HEK293 (cell line): ENCODE measurements at regions not wholly inside any gene's neighbourhood (a gene's known extent, or its start where the extent isn't known, plus 50 kb on each side); places are given as distances from the start of the nearest gene placed in this dataset.
A peak's percentile ranks its signal among the peaks of the same experiment; 100 is the strongest.

Experiments
- CTCF ChIA-PET: fragments of 350-600 bp; formaldehyde crosslinking; extraction: SDS; loops from one replicate; lab custom pipeline; 2021; ENCODE audit warnings: antibody characterized with exemption; lab: Yijun Ruan, JAX
- POLR2A ChIA-PET: fragments of 300-600 bp; formaldehyde crosslinking; extraction: SDS; loops from one replicate; lab custom pipeline; 2020; ENCODE audit warnings: antibody characterized with exemption, inconsistent platforms; lab: Yijun Ruan, JAX
- H3K27ac ChIP-seq: fragments of 200-500 bp; sonication (Bioruptor generic); 2 replicates; pipeline ENCODE4 v1.5.1; 2014; ENCODE audit warnings: low read depth, low read length, control low read depth, inconsistent platforms; ENCODE audit errors: extremely low read depth
- H3K36me3 ChIP-seq, 2 experiments: fragments of 200-500 bp in 1 of 2; sonication (Bioruptor generic) in 1 of 2; 1 replicate in 1 of 2; 2 replicates in 1 of 2; pipeline ENCODE4 v1.5.1; 2014 to 2017; ENCODE audit warnings: inconsistent platforms in 2 of 2, low read length in 2 of 2; ENCODE audit not compliant: control insufficient read depth in 2 of 2, insufficient read depth in 1 of 2
- H3K4me1 ChIP-seq: fragments of 200-500 bp; sonication (Bioruptor generic); 2 replicates; pipeline ENCODE4 v1.5.1; 2014; ENCODE audit warnings: mild to moderate bottlenecking, low read length, inconsistent platforms; ENCODE audit not compliant: control insufficient read depth, insufficient read depth
- H3K4me3 ChIP-seq: 2 replicates; pipeline ENCODE4 v1.5.1; 2011; ENCODE audit warnings: low read depth, mild to moderate bottlenecking, control low read depth, low read length, moderate library complexity
- H3K9me3 ChIP-seq: fragments of 200-500 bp; sonication (Bioruptor generic); 2 replicates; pipeline ENCODE4 v1.5.1; 2014; ENCODE audit warnings: low read depth, low read length, inconsistent platforms; ENCODE audit not compliant: control insufficient read depth, insufficient read depth
- BCL6B ChIP-seq: fragments of 450-650 bp; formaldehyde crosslinking; IDR thresholded peaks from 2 replicates; pipeline ENCODE4 v1.5.1; 2017; ENCODE audit warnings: missing biosample characterization, missing genetic modification characterization
- EGR2 ChIP-seq: fragments of 450-650 bp; formaldehyde crosslinking; IDR thresholded peaks from 2 replicates; pipeline ENCODE4 v1.5.1; 2016; ENCODE audit warnings: low read depth, missing biosample characterization, missing genetic modification characterization
- GLI4 ChIP-seq: fragments of 450-650 bp; formaldehyde crosslinking; IDR thresholded peaks from 2 replicates; pipeline ENCODE4 v1.5.1; 2016; ENCODE audit warnings: missing biosample characterization, missing genetic modification characterization
- GLIS2 ChIP-seq: fragments of 450-650 bp; formaldehyde crosslinking; IDR thresholded peaks from 2 replicates; pipeline ENCODE4 v1.5.1; 2016; ENCODE audit warnings: missing biosample characterization, missing genetic modification characterization
- HOXD13 ChIP-seq: sonication (generic); formaldehyde crosslinking; IDR thresholded peaks from 2 replicates; pipeline ENCODE4 v1.8.0; 2022; ENCODE audit warnings: missing genetic modification reagents, borderline replicate concordance
- KLF9 ChIP-seq: fragments of 450-650 bp; formaldehyde crosslinking; IDR thresholded peaks from 2 replicates; pipeline ENCODE4 v1.5.1; 2016; ENCODE audit warnings: missing biosample characterization, missing genetic modification characterization, low read depth
- SP3 ChIP-seq: fragments of 450-650 bp; formaldehyde crosslinking; IDR thresholded peaks from 2 replicates; pipeline ENCODE4 v1.5.1; 2016; ENCODE audit warnings: missing biosample characterization, missing genetic modification characterization
- ZBTB20 ChIP-seq: fragments of 450-650 bp; formaldehyde crosslinking; IDR thresholded peaks from 2 replicates; pipeline ENCODE4 v1.5.1; 2016; ENCODE audit warnings: missing biosample characterization, missing genetic modification characterization
- ZFP37 ChIP-seq: fragments of 450-650 bp; formaldehyde crosslinking; IDR thresholded peaks from 2 replicates; pipeline ENCODE4 v1.5.1; 2016; ENCODE audit warnings: missing biosample characterization, missing genetic modification characterization
- ZFP41 ChIP-seq: fragments of 450-650 bp; formaldehyde crosslinking; IDR thresholded peaks from 2 replicates; pipeline ENCODE4 v1.5.1; 2016; ENCODE audit warnings: missing biosample characterization, missing genetic modification characterization, borderline replicate concordance
- ZNF10 ChIP-seq: fragments of 450-650 bp; formaldehyde crosslinking; IDR thresholded peaks from 2 replicates; pipeline ENCODE4 v1.5.1; 2017; ENCODE audit warnings: missing biosample characterization, missing genetic modification characterization
- ZNF112 ChIP-seq: fragments of 450-650 bp; formaldehyde crosslinking; IDR thresholded peaks from 2 replicates; pipeline ENCODE4 v1.5.0; 2017; ENCODE audit warnings: missing biosample characterization, missing genetic modification characterization
- ZNF214 ChIP-seq: fragments of 450-650 bp; formaldehyde crosslinking; IDR thresholded peaks from 2 replicates; pipeline ENCODE4 v1.5.1; 2017; ENCODE audit warnings: missing biosample characterization, mild to moderate bottlenecking, missing genetic modification characterization, borderline replicate concordance
- ZNF239 ChIP-seq: fragments of 450-650 bp; formaldehyde crosslinking; IDR thresholded peaks from 2 replicates; pipeline ENCODE4 v1.5.1; 2016; ENCODE audit warnings: missing biosample characterization, missing genetic modification characterization
- ZNF366 ChIP-seq: fragments of 450-650 bp; formaldehyde crosslinking; conservative IDR thresholded peaks from 2 replicates; pipeline ENCODE4 v1.5.1; 2016; ENCODE audit warnings: missing biosample characterization, missing genetic modification characterization
- ZNF423 ChIP-seq: fragments of 450-650 bp; formaldehyde crosslinking; IDR thresholded peaks from 2 replicates; pipeline ENCODE4 v1.5.1; 2016; ENCODE audit warnings: missing biosample characterization, missing genetic modification characterization
- ZNF426 ChIP-seq: fragments of 450-650 bp; formaldehyde crosslinking; IDR thresholded peaks from 2 replicates; pipeline ENCODE4 v1.5.1; 2017; ENCODE audit warnings: missing biosample characterization, missing genetic modification characterization, mild to moderate bottlenecking, inconsistent platforms, moderate library complexity
- ZNF510 ChIP-seq: fragments of 450-650 bp; formaldehyde crosslinking; IDR thresholded peaks from 2 replicates; pipeline ENCODE4 v1.5.1; 2018; ENCODE audit warnings: mild to moderate bottlenecking, missing genetic modification characterization, missing biosample characterization; ENCODE audit not compliant: insufficient replicate concordance
- ZNF521 ChIP-seq: fragments of 450-650 bp; formaldehyde crosslinking; IDR thresholded peaks from 2 replicates; pipeline ENCODE4 v1.5.1; 2017; ENCODE audit warnings: missing biosample characterization, mild to moderate bottlenecking, missing genetic modification characterization
- ZNF560 ChIP-seq: fragments of 450-650 bp; formaldehyde crosslinking; IDR thresholded peaks from 2 replicates; pipeline ENCODE4 v1.5.1; 2017; ENCODE audit warnings: missing biosample characterization, missing genetic modification characterization, borderline replicate concordance
- ZNF623 ChIP-seq: fragments of 450-650 bp; formaldehyde crosslinking; IDR thresholded peaks from 2 replicates; pipeline ENCODE4 v1.5.1; 2016; ENCODE audit warnings: missing biosample characterization, missing genetic modification characterization
- ZNF664 ChIP-seq: fragments of 450-650 bp; formaldehyde crosslinking; IDR thresholded peaks from 2 replicates; pipeline ENCODE4 v1.5.1; 2016; ENCODE audit warnings: missing biosample characterization, missing genetic modification characterization
- ZNF707 ChIP-seq: fragments of 450-650 bp; formaldehyde crosslinking; IDR thresholded peaks from 2 replicates; pipeline ENCODE4 v1.5.1; 2016; ENCODE audit warnings: missing biosample characterization, missing genetic modification characterization
- ZNF777 ChIP-seq: fragments of 450-650 bp; formaldehyde crosslinking; IDR thresholded peaks from 2 replicates; pipeline ENCODE4 v1.5.1; 2017; ENCODE audit warnings: missing biosample characterization, missing genetic modification characterization, borderline replicate concordance
- ZNF843 ChIP-seq: fragments of 450-650 bp; formaldehyde crosslinking; IDR thresholded peaks from 2 replicates; pipeline ENCODE4 v1.5.1; 2016; ENCODE audit warnings: missing biosample characterization, missing genetic modification characterization
- ZSCAN30 ChIP-seq: fragments of 450-650 bp; IDR thresholded peaks from 2 replicates; pipeline ENCODE4 v1.5.1; 2018; ENCODE audit warnings: missing biosample characterization, mild to moderate bottlenecking, missing genetic modification characterization, moderate library complexity
- TF ChIP-seq, protein P1 (sequence below): fragments of 450-650 bp; formaldehyde crosslinking; IDR thresholded peaks from 2 replicates; pipeline ENCODE4 v1.5.1; 2016; ENCODE audit warnings: missing biosample characterization, missing genetic modification characterization
- TF ChIP-seq, protein P2 (sequence below): fragments of 450-650 bp; formaldehyde crosslinking; IDR thresholded peaks from 2 replicates; pipeline ENCODE4 v1.5.1; 2016; ENCODE audit warnings: missing biosample characterization, missing genetic modification characterization
- TF ChIP-seq, protein P3 (sequence below): fragments of 450-650 bp; formaldehyde crosslinking; IDR thresholded peaks from 2 replicates; pipeline ENCODE4 v1.5.1; 2017; ENCODE audit warnings: missing biosample characterization, missing genetic modification characterization
- TF ChIP-seq, protein P4 (sequence below): fragments of 450-650 bp; formaldehyde crosslinking; IDR thresholded peaks from 2 replicates; pipeline ENCODE4 v1.5.1; 2016; ENCODE audit warnings: missing biosample characterization, missing genetic modification characterization
- TF ChIP-seq, protein P5 (sequence below): fragments of 450-650 bp; formaldehyde crosslinking; IDR thresholded peaks from 2 replicates; pipeline ENCODE4 v1.5.1; 2016; ENCODE audit warnings: missing biosample characterization, missing genetic modification characterization

DNA sequence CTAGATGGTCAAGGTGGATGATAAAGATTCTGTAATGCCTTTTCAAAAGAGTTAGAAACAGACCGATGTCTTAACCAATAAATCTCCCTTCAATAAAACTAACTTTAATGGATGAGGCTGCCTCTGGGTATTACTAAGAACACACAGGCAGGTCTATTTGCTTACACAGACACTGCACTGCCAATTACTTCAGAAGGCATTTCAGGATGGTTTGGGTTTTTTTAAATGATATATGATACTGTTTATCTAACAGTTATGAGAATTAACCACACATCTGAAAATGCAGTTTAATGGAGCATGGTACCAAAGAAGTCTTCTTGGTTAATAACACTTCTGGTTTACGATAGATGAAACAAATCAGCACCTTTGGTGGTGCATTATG, 367.9 kb upstream of the GRAMD2B start:
- no peaks in the 10 kb centered on the region for H3K9me3 ChIP-seq
- POLR2A ChIA-PET: no interaction called here
- peaks cover 24% of the 10 kb centered on the region for H3K4me1 ChIP-seq
- H3K4me3 ChIP-seq: no peak overlapping the region
- CTCF ChIA-PET: no interaction called here
- peak overlapping the region; percentile 85 for H3K27ac ChIP-seq
- no peaks in the 10 kb centered on the region for H3K36me3 ChIP-seq
- TF ChIP-seq EGR2 (tag by site-specific recombination) (no peak), ZNF10 (tag by site-specific recombination) (no peak), SP3 (tag by site-specific recombination) (no peak), ZNF521 (tag by site-specific recombination) (no peak), ZNF366 (tag by site-specific recombination) (peak; percentile 82), ZNF426 (no peak), ZFP37 (tag by site-specific recombination) (no peak), ZNF112 (tag by site-specific recombination) (no peak), KLF9 (tag by site-specific recombination) (no peak), ZNF510 (tag by site-specific recombination) (no peak), ZNF843 (tag by site-specific recombination) (peak; percentile 93), BCL6B (peak; percentile 65), ZNF214 (tag by site-specific recombination) (no peak), ZSCAN30 (tag by site-specific recombination) (peak; percentile 92), GLIS2 (tag by site-specific recombination) (0 out of 2 replicates have a peak, but pooled peaks have one; percentile 31), ZNF707 (tag by site-specific recombination) (no peak), ZBTB20 (tag by site-specific recombination) (no peak), ZNF777 (tag by site-specific recombination) (no peak), ZNF664 (peak; percentile 54; the same call in 1 of the 2 replicates), ZNF423 (tag by site-specific recombination) (no peak), ZNF239 (no peak), ZNF560 (tag by site-specific recombination) (no peak), ZNF623 (tag by site-specific recombination) (no peak), HOXD13 (peak; percentile 73), ZFP41 (tag by site-specific recombination) (no peak), GLI4 (tag by site-specific recombination) (no peak)
- TF ChIP-seq, protein P1, sequence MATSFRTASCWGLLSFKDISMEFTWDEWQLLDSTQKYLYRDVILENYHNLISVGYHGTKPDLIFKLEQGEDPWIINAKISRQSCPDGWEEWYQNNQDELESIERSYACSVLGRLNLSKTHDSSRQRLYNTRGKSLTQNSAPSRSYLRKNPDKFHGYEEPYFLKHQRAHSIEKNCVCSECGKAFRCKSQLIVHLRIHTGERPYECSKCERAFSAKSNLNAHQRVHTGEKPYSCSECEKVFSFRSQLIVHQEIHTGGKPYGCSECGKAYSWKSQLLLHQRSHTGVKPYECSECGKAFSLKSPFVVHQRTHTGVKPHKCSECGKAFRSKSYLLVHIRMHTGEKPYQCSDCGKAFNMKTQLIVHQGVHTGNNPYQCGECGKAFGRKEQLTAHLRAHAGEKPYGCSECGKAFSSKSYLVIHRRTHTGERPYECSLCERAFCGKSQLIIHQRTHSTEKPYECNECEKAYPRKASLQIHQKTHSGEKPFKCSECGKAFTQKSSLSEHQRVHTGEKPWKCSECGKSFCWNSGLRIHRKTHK (tag by site-specific recombination): no peak
- TF ChIP-seq, protein P2, sequence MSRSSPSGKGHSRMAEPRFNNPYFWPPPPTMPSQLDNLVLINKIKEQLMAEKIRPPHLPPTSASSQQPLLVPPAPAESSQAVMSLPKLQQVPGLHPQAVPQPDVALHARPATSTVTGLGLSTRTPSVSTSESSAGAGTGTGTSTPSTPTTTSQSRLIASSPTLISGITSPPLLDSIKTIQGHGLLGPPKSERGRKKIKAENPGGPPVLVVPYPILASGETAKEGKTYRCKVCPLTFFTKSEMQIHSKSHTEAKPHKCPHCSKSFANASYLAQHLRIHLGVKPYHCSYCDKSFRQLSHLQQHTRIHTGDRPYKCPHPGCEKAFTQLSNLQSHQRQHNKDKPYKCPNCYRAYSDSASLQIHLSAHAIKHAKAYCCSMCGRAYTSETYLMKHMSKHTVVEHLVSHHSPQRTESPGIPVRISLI (tag by site-specific recombination): peak; percentile 96
- TF ChIP-seq, protein P3, sequence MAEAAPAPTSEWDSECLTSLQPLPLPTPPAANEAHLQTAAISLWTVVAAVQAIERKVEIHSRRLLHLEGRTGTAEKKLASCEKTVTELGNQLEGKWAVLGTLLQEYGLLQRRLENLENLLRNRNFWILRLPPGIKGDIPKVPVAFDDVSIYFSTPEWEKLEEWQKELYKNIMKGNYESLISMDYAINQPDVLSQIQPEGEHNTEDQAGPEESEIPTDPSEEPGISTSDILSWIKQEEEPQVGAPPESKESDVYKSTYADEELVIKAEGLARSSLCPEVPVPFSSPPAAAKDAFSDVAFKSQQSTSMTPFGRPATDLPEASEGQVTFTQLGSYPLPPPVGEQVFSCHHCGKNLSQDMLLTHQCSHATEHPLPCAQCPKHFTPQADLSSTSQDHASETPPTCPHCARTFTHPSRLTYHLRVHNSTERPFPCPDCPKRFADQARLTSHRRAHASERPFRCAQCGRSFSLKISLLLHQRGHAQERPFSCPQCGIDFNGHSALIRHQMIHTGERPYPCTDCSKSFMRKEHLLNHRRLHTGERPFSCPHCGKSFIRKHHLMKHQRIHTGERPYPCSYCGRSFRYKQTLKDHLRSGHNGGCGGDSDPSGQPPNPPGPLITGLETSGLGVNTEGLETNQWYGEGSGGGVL (tag by site-specific recombination): no peak
- TF ChIP-seq, protein P4, sequence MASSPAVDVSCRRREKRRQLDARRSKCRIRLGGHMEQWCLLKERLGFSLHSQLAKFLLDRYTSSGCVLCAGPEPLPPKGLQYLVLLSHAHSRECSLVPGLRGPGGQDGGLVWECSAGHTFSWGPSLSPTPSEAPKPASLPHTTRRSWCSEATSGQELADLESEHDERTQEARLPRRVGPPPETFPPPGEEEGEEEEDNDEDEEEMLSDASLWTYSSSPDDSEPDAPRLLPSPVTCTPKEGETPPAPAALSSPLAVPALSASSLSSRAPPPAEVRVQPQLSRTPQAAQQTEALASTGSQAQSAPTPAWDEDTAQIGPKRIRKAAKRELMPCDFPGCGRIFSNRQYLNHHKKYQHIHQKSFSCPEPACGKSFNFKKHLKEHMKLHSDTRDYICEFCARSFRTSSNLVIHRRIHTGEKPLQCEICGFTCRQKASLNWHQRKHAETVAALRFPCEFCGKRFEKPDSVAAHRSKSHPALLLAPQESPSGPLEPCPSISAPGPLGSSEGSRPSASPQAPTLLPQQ (tag by site-specific recombination): no peak
- TF ChIP-seq, protein P5, sequence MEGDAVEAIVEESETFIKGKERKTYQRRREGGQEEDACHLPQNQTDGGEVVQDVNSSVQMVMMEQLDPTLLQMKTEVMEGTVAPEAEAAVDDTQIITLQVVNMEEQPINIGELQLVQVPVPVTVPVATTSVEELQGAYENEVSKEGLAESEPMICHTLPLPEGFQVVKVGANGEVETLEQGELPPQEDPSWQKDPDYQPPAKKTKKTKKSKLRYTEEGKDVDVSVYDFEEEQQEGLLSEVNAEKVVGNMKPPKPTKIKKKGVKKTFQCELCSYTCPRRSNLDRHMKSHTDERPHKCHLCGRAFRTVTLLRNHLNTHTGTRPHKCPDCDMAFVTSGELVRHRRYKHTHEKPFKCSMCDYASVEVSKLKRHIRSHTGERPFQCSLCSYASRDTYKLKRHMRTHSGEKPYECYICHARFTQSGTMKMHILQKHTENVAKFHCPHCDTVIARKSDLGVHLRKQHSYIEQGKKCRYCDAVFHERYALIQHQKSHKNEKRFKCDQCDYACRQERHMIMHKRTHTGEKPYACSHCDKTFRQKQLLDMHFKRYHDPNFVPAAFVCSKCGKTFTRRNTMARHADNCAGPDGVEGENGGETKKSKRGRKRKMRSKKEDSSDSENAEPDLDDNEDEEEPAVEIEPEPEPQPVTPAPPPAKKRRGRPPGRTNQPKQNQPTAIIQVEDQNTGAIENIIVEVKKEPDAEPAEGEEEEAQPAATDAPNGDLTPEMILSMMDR (tag by site-specific recombination): no peak
